Brain microvascular endothelial cell (primary cell): ENCODE measurements at regions not wholly inside any gene's neighbourhood (a gene's known extent, or its start where the extent isn't known, plus 50 kb on each side); places are given as distances from the start of the nearest gene placed in this dataset.

Experiments used
- DNase-seq: peaks from one replicate; pipeline ENCODE4 v3.0.0-alpha.2; 2020
- H3K27ac ChIP-seq: fragments of 250-450 bp; sonication (Bioruptor Pico); 2 replicates; pipeline ENCODE4 v1.5.1; 2020; ENCODE audit warnings: mild to moderate bottlenecking, moderate library complexity
- H3K27me3 ChIP-seq: fragments of 250-450 bp; sonication (Bioruptor Pico); replicated peaks from 2 replicates; pipeline ENCODE4 v1.5.1; 2020; ENCODE audit warnings: mild to moderate bottlenecking
- H3K36me3 ChIP-seq: fragments of 250-450 bp; sonication (Bioruptor Pico); replicated peaks from 2 replicates; pipeline ENCODE4 v1.5.1; 2020; ENCODE audit warnings: mild to moderate bottlenecking
- H3K4me3 ChIP-seq: 2 replicates; pipeline ENCODE4 v1.5.1; 2011; ENCODE audit warnings: low read depth, mild to moderate bottlenecking, control low read depth, low read length, moderate library complexity
- in situ Hi-C: cut with HindIII; loops from 2 replicates; pipeline ENCODE4 v1.10.0; 2017; ENCODE audit warnings: low sequenced_read_pairs, low pct_ligation_motif_present
- TF ChIP-seq, protein P1 (sequence below): IDR thresholded peaks from 2 replicates; pipeline ENCODE4 v1.5.1; 2011; ENCODE audit warnings: low read depth, mild to moderate bottlenecking, moderate library complexity, low read length, control low read depth, inconsistent platforms; ENCODE audit errors: missing control alignments

DNA sequence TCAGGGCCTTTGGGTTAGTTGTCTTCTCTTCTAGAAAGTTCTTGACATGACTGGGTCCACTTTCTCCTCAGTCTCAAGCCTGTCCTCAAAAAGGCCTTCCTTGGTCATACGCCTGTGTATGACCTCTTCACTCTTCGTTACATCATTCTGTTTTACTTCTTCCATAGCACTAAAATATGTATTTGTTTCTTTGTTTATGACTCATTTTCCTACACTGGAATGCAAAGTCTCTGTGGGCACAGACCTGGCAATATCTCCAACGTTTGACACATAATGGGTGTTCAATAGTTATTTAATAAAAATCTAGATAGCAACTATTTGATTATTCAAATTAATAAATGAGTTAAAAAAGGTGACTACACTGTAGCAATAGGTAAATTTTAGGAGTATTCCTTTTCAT, 85.1 kb downstream of the YIPF5 start:
- Histone ChIP-seq H3K4me3 (no peak overlapping the region), H3K36me3 (no peaks in the 10 kb centered on the region), H3K27me3 (no peaks in the 10 kb centered on the region), H3K27ac (no peak overlapping the region)
- in situ Hi-C loops, result no loop called here
- TF ChIP-seq, protein P1, sequence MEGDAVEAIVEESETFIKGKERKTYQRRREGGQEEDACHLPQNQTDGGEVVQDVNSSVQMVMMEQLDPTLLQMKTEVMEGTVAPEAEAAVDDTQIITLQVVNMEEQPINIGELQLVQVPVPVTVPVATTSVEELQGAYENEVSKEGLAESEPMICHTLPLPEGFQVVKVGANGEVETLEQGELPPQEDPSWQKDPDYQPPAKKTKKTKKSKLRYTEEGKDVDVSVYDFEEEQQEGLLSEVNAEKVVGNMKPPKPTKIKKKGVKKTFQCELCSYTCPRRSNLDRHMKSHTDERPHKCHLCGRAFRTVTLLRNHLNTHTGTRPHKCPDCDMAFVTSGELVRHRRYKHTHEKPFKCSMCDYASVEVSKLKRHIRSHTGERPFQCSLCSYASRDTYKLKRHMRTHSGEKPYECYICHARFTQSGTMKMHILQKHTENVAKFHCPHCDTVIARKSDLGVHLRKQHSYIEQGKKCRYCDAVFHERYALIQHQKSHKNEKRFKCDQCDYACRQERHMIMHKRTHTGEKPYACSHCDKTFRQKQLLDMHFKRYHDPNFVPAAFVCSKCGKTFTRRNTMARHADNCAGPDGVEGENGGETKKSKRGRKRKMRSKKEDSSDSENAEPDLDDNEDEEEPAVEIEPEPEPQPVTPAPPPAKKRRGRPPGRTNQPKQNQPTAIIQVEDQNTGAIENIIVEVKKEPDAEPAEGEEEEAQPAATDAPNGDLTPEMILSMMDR, result no peak
- DNase-seq, result no peak

DNA sequence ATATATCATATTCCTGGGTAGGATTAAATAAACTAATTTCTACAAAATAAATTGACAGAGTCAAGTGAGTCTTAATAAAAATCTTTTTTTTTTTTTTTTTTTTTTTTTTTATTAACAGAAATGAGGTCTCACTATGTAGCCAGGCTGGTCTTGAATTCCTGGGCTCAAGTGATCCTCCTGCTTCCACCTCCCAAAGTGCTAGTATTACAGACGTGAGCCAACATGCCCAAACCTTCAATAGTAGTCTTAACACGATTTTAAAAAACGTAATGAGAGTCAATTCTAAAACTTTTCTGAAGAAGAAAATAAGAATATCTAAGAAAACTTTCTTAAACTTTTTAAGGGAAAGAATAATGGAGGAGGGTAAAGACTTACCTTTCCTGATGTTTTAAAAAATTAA, 84.2 kb downstream of the YIPF5 start:
- no peaks in the 10 kb centered on the region for H3K36me3 ChIP-seq
- TF ChIP-seq, protein P1, result no peak
- DNase-seq, result no peak
- no peak overlapping the region for H3K4me3 ChIP-seq
- H3K27me3 ChIP-seq, result no peaks in the 10 kb centered on the region
- H3K27ac ChIP-seq, result no peak overlapping the region
- in situ Hi-C loops, result no loop called here

DNA sequence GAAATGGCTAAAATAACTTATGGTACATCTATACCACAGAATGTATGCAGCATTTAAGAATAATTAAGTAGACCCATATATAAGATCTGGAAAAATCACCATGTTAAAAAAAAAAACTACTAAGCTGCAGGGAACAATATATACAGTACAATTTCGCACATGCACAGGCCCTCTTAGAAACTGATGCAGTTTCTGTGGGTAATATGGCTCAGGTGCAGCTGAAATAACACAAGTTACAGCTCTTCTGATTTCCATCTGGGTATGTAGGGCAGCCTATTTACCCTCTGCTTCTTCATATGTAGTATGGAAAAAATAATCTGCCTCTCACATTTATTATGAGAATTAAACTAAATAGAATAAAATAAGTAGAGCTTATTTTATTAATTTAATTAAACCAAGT, 82.9 kb downstream of the YIPF5 start:
- no peak for DNase-seq
- Histone ChIP-seq H3K27ac (no peak overlapping the region), H3K4me3 (no peak overlapping the region), H3K36me3 (no peaks in the 10 kb centered on the region), H3K27me3 (no peaks in the 10 kb centered on the region)
- in situ Hi-C loops, result no loop called here
- TF ChIP-seq, protein P1, result no peak

DNA sequence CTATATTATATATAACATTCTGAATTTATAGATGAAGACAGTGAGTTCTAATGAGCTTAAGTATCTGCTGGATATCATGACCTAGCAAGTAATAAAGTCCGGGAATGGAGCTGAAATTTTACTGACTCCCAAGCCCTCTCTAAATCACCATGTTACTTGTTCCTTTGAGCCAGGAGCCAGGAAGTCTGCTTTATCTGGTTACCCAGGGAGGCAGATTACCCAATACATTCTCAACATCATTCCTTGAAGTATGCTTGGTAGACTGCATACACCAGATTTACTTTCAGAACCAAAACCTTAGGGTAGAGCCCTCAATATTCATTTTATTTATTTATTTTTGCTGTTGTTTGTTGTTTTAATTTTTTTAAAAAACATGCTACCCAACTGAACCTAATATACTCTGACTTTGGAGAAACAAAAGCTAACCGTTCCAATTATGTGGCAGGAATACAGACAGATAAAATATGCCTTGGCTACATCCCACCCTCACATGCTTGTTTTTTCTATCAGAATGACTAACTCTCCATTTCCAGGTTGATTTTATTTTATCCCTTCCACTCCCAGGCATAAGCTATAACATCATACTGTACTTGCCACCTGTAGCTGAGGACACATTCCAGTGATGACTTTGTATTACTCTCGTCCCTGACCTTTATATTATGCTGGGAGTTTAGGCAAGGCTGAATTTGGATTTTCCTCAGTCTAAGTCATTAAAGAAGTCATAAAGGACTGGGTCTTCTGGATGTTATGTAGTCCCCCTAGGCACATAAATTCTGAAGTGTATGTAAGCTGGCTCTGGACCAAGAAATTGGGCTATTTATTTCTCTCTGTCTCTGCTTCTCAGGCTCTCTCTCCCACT, 82.0 kb downstream of the YIPF5 start:
- H3K36me3 ChIP-seq, result no peaks in the 10 kb centered on the region
- H3K4me3 ChIP-seq, result no peak overlapping the region
- no peak for DNase-seq
- H3K27me3 ChIP-seq, result no peaks in the 10 kb centered on the region
- in situ Hi-C loops, result no loop called here
- H3K27ac ChIP-seq, result no peak overlapping the region
- TF ChIP-seq, protein P1, result no peak

DNA sequence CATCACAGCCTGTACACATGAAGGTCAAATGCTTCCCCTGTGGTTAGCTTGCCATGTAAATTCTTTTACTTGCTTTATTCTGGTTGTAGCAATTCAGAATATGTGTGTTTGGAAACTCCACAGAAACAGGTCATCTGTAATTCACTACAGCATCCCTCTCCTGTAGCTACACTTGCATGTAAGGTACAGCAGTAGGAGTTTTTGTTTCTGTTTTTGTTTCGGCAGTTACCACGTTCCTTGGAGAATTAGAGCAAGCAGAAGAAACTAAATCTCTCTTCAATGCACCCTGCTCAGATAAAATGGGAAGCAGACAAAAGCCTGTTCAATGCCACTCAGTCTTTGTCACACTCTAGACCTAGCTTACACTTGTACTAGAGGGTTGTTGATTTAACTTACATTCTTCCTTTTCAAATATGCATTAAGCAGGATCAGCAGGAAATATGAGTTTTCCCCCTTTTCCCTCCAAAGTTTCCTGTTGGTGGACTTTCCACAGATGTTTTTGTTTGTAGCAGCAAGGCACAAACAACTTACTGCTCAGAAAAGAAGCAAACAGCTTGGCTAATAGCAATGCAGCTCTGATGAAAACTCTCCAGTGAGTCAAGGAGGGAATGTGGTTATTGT, 80.9 kb downstream of the YIPF5 start:
- no peak overlapping the region for H3K27ac ChIP-seq
- no peak overlapping the region for H3K4me3 ChIP-seq

More for the DNA sequence above, 80.9 kb downstream of the YIPF5 start:
- no peak for DNase-seq
- Histone ChIP-seq H3K27me3 (no peaks in the 10 kb centered on the region), H3K36me3 (no peaks in the 10 kb centered on the region)
- TF ChIP-seq, protein P1, result no peak
- in situ Hi-C loops, result no loop called here
